ENCODE measurements at regions not wholly inside any gene's neighbourhood (a gene's known extent, or its start where the extent isn't known, plus 50 kb on each side); places are given as distances from the start of the nearest gene placed in this dataset.

DNA sequence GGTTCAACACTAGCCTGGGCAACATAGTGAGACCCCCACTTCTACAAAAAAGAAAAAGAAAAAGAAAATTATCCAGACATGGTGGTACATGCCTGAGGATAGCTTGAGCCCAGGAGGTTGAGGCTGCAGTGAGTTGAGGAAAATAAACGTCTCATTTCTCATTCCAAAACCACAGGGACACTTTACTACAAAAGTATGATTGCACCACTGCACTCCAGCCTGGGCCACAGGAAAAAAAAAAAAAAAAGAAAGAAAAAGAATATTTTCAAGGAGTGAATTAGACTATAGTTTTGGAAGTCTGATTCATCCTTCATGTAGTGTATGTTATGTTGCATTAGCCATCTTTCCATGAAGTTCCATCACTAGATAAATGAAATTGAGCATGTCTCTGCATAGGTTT lies 149.5 kb upstream of the THBS1 start:
- H3K79me2 ChIP-seq (ENCODE audit: control insufficient read depth in 1 of 2, insufficient read depth in 2 of 2, low read length in 2 of 2) = no peaks in the 10 kb centered on the region
- H3K27me3 ChIP-seq (replicated peaks in 1 of 4; ENCODE audit: control insufficient read depth in 3 of 4, extremely low read depth in 1 of 4, insufficient read depth in 3 of 4, low read length in 3 of 4) = no peaks in the 10 kb centered on the region; a peak in 1 of 7 replicates

More for the DNA sequence above, 149.5 kb upstream of the THBS1 start:
- H3K23ac ChIP-seq (ENCODE audit: insufficient read length) = no peak overlapping the region
- H4K20me1 ChIP-seq (replicated peaks in 1 of 2; ENCODE audit: control insufficient read depth in 1 of 2, insufficient read depth in 2 of 2, low read length in 2 of 2) = no peaks in the 10 kb centered on the region
- H3K9ac ChIP-seq (replicated peaks in 1 of 4; ENCODE audit: extremely low read depth in 1 of 4, low read depth in 3 of 4, low read length in 3 of 4) = no peak overlapping the region
- no peak overlapping the region for H3K56ac ChIP-seq (replicated peaks; ENCODE audit: insufficient read length, low read depth, low read length)
- TF ChIP-seq MAFK (IDR thresholded peaks at IDR 0.05; ENCODE audit: low read depth, low read length) (no peak), CBX5 (IDR thresholded peaks at IDR 0.05; ENCODE audit: low read depth, low read length) (no peak), POU5F1 (IDR thresholded peaks at IDR 0.05; ENCODE audit: low read depth, low read length) (no peak), FOSL1 (IDR thresholded peaks at IDR 0.05; ENCODE audit: insufficient read depth, low read depth, low read length) (no peak), RXRA (IDR thresholded peaks at IDR 0.05; ENCODE audit: insufficient read depth, low read depth, low read length) (no peak), CHD1 (IDR thresholded peaks at IDR 0.05; ENCODE audit: low read depth, low read length) (no peak), RNF2 (IDR thresholded peaks at IDR 0.05; ENCODE audit: borderline replicate concordance, low read depth, low read length, missing control alignments, poor library complexity, severe bottlenecking) (no peak), PHF8 (conservative IDR thresholded peaks at IDR 0.05; ENCODE audit: low read depth, low read length) (no peak), SUZ12 (IDR thresholded peaks at IDR 0.05; ENCODE audit: low read length) (no peak), NANOG (IDR thresholded peaks at IDR 0.05; ENCODE audit: insufficient read depth, low read depth, low read length, poor library complexity, severe bottlenecking) (no peak)
- TF ChIP-seq, protein P1, sequence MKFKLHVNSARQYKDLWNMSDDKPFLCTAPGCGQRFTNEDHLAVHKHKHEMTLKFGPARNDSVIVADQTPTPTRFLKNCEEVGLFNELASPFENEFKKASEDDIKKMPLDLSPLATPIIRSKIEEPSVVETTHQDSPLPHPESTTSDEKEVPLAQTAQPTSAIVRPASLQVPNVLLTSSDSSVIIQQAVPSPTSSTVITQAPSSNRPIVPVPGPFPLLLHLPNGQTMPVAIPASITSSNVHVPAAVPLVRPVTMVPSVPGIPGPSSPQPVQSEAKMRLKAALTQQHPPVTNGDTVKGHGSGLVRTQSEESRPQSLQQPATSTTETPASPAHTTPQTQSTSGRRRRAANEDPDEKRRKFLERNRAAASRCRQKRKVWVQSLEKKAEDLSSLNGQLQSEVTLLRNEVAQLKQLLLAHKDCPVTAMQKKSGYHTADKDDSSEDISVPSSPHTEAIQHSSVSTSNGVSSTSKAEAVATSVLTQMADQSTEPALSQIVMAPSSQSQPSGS (IDR thresholded peaks at IDR 0.05; ENCODE audit: low read length) = no peak
- H3K4me1 ChIP-seq (replicated peaks in 1 of 4; ENCODE audit: control insufficient read depth in 3 of 4, insufficient read depth in 4 of 4, low read length in 3 of 4) = peaks cover 2 to 9% (median 6%) of the 10 kb centered on the region in 4 experiments; a peak in 6 of 7 replicates
- no peak overlapping the region for H2AK5ac ChIP-seq (ENCODE audit: low read depth, low read length)
- no peaks in the 10 kb centered on the region for H3K9me3 ChIP-seq (ENCODE audit: insufficient read depth in 2 of 2, low read depth in 1 of 2, low read length in 1 of 2)
- H4K8ac ChIP-seq (ENCODE audit: extremely low read depth, insufficient read depth, low read length) = no peak overlapping the region
- H3K4me3 ChIP-seq (ENCODE audit: extremely low read depth in 1 of 4, insufficient read depth in 2 of 4, low read depth in 3 of 4, low read length in 4 of 4) = no peak overlapping the region
- no peak overlapping the region for H3K4me2 ChIP-seq (ENCODE audit: insufficient read depth in 1 of 2, low read depth in 2 of 2, low read length in 2 of 2)
- no peak overlapping the region for H3K4ac ChIP-seq (replicated peaks; ENCODE audit: insufficient read length, low read depth, low read length)
- H2AFZ ChIP-seq (ENCODE audit: low read length) = no peak overlapping the region
- no peak overlapping the region for H2BK5ac ChIP-seq (ENCODE audit: low read depth, low read length)
- H3K79me1 ChIP-seq (ENCODE audit: low read depth, low read length) = no peaks in the 10 kb centered on the region
- no peak overlapping the region for H4K5ac ChIP-seq (ENCODE audit: insufficient read length, low read depth, low read length)
- H3K23me2 ChIP-seq (ENCODE audit: low read depth, low read length) = no peaks in the 10 kb centered on the region
- no peak overlapping the region for H3K18ac ChIP-seq (ENCODE audit: extremely low read depth, low read length)
- no peak overlapping the region for H4K91ac ChIP-seq (replicated peaks; ENCODE audit: insufficient read length, low read length)
- no peak overlapping the region for H2BK15ac ChIP-seq (ENCODE audit: low read length)
- CTCF ChIA-PET (ENCODE audit: partially characterized antibody) = no interaction called here
- no peak overlapping the region for H2BK120ac ChIP-seq (replicated peaks; ENCODE audit: low read depth, low read length)
- no peak overlapping the region for H3K14ac ChIP-seq (ENCODE audit: insufficient read length)
- POLR2A ChIA-PET (ENCODE audit: partially characterized antibody) = no interaction called here
- WGBS, 2 experiments (ENCODE audit: extremely low coverage in 1 of 2, insufficient coverage in 1 of 2, insufficient read length in 1 of 2, insufficient replicate concordance in 2 of 2, low coverage in 1 of 2, low lambda C conversion rate in 2 of 2, missing lambda C conversion rate in 1 of 2) = 80% methylated on average over 1 of the region's 1 CpG; no CpG with 5 or more reads in 1 of the 2 experiments
- no peak overlapping the region for H2BK12ac ChIP-seq (ENCODE audit: low read depth, low read length)
- no peak overlapping the region for H2BK20ac ChIP-seq (ENCODE audit: low read length)
- no peaks in the 10 kb centered on the region for H3K36me3 ChIP-seq (ENCODE audit: control insufficient read depth in 2 of 4, insufficient read depth in 4 of 4, low read length in 3 of 4)
- FAIRE-seq (no peak), DNase-seq (ENCODE audit: low read depth in 1 of 2, low spot score in 2 of 2) (no peak)
- no peak overlapping the region for H3K27ac ChIP-seq (ENCODE audit: low read depth, low read length)
